ENCODE measurements at regions not wholly inside any gene's neighbourhood (a gene's known extent, or its start where the extent isn't known, plus 50 kb on each side); places are given as distances from the start of the nearest gene placed in this dataset.
"Not testable (repeated sequence)": the region's sequence is repeated elsewhere in the genome, so short reads cannot be mapped to it uniquely, and the experiment has no call there.

DNA sequence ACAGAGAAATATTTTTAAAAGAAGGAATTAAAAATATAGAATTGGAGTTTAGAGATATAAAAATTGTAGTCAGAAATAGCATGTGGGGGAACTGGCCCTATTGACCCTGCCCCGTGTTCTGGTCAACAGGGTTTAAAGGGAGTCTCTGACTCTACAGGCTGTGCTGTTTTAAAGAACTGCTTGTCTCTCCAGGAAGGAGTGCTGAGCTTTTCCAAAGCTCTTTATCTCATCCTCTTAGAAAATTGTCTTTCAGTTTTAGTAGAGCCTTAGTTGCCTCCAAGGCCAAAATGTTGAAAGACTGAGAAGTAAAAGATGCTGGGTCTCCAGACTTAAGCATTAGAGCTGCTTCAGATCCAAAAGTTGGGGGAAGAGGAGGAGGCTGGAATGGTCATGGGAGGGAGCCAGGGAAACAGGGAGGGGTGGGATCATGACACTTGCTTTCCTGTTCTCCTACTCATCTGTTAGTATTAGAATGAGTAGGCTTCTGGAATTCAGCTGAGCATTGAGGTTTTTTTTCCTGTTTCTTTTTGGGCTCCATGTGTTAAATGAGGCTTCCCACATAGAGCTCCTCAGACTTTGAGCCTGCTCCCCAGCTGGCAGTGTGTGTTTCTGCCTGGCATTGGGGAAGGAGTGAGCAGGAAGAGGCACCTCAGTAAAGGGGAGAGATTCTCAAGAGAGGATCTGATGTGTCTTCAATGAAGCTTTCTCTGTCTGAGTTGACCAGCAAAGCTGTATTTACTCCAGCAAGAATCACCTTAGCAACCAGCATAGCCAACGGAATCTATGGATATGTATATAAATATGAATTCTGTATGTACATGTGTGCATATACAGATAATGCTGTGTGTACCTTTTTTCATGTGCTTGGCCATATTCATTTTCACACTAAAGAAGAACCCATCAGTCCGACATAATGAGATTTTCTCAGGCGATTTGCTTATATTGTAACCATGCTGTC, 186.8 kb upstream of the FBXO11 start:
- DNase-seq (ENCODE audit: low spot score) = no peak
- 88% methylated on average over 4 of the region's 4 CpGs for WGBS
- H3K36me3 ChIP-seq = no peaks in the 10 kb centered on the region
- no peaks in the 10 kb centered on the region for H3K4me1 ChIP-seq (replicated peaks)
- intact Hi-C loops (cut with DNase I) = no loop called here
- no peak overlapping the region for H3K27ac ChIP-seq
- TF ChIP-seq POLR2AphosphoS5 (IDR thresholded peaks at IDR 0.05) = no peak
- TF ChIP-seq POLR2A (IDR thresholded peaks at IDR 0.05) = no peak
- TF ChIP-seq, protein P1, sequence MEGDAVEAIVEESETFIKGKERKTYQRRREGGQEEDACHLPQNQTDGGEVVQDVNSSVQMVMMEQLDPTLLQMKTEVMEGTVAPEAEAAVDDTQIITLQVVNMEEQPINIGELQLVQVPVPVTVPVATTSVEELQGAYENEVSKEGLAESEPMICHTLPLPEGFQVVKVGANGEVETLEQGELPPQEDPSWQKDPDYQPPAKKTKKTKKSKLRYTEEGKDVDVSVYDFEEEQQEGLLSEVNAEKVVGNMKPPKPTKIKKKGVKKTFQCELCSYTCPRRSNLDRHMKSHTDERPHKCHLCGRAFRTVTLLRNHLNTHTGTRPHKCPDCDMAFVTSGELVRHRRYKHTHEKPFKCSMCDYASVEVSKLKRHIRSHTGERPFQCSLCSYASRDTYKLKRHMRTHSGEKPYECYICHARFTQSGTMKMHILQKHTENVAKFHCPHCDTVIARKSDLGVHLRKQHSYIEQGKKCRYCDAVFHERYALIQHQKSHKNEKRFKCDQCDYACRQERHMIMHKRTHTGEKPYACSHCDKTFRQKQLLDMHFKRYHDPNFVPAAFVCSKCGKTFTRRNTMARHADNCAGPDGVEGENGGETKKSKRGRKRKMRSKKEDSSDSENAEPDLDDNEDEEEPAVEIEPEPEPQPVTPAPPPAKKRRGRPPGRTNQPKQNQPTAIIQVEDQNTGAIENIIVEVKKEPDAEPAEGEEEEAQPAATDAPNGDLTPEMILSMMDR (IDR thresholded peaks at IDR 0.05) = no peak
- no peaks in the 10 kb centered on the region for H3K9me3 ChIP-seq
- no peak overlapping the region for H3K4me3 ChIP-seq
- H3K27me3 ChIP-seq (replicated peaks; ENCODE audit: insufficient read depth) = no peaks in the 10 kb centered on the region

DNA sequence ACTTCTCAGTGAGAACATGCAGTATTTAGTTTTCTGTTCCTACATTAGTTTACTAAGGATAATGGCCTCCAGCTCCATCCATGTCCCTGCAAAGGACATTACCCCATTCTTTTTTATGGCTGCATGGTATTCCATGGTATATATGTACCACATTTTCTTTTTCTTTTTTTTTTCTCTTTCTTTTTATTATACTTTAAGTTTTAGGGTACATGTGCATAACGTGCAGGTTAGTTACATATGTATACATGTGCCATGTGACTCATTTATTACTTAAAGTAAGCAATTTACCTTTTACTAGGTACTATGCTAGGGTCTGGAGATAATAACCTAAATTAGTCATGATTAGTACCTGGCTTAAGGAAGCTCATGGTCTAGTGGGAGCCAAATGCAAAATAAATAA, 190.5 kb upstream of the FBXO11 start:
- DNase-seq (ENCODE audit: low spot score); H3K27me3 ChIP-seq (replicated peaks; ENCODE audit: insufficient read depth); intact Hi-C loops (cut with DNase I); H3K27ac ChIP-seq; H3K4me1 ChIP-seq (replicated peaks); H3K36me3 ChIP-seq; H3K9me3 ChIP-seq; H3K4me3 ChIP-seq: not testable (repeated sequence)
- WGBS = 78% methylated on average over 1 of the region's 1 CpG

- WGBS = 80% methylated on average over 1 of the region's 1 CpG
- no peaks in the 10 kb centered on the region for H3K27me3 ChIP-seq (replicated peaks; ENCODE audit: insufficient read depth)
- H3K4me1 ChIP-seq (replicated peaks) = no peaks in the 10 kb centered on the region
- no peaks in the 10 kb centered on the region for H3K36me3 ChIP-seq
- DNase-seq (ENCODE audit: low spot score) = no peak
- H3K9me3 ChIP-seq = no peaks in the 10 kb centered on the region
- H3K27ac ChIP-seq = no peak overlapping the region
- TF ChIP-seq POLR2AphosphoS5 (IDR thresholded peaks at IDR 0.05) (no peak), POLR2A (IDR thresholded peaks at IDR 0.05) (no peak)
- TF ChIP-seq, protein P1 (IDR thresholded peaks at IDR 0.05) = no peak
- intact Hi-C loops (cut with DNase I) = no loop called here
- no peak overlapping the region for H3K4me3 ChIP-seq
These were observed 192.2 kb upstream of the FBXO11 start for GRCh38 chr2:48098539-48098938.

DNA sequence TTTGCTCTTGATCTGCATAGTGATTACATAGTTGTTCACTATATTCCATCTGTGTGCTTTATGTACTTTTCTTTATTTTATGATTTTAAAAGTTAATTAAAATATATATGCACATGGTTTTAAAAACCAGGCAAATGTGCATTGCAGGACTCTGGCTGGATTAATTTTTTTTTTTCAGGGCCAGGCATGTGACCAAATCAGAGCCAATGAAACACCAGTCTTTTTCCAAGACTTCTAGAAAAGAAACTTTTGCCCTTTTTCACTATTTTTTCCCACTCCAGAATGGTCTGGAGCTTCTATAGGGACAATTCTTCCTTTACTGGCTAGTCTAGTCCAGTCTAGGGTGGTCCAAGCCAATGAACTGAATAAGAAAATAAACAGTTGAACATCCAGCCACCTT, 198.1 kb upstream of the FBXO11 start:
- TF ChIP-seq, protein P1 (IDR thresholded peaks at IDR 0.05) = no peak
- TF ChIP-seq POLR2AphosphoS5 (IDR thresholded peaks at IDR 0.05) = no peak
- intact Hi-C loops (cut with DNase I) = loop anchor here (10.0 kb wide), 1 partner anchor 670 kb away; no protein-coding TSS in a partner anchor
- Histone ChIP-seq H3K4me1 (replicated peaks) (no peaks in the 10 kb centered on the region), H3K27ac (no peak overlapping the region), H3K36me3 (no peaks in the 10 kb centered on the region), H3K9me3 (no peaks in the 10 kb centered on the region), H3K27me3 (replicated peaks; ENCODE audit: insufficient read depth) (no peaks in the 10 kb centered on the region), H3K4me3 (no peak overlapping the region)
- DNase-seq (ENCODE audit: low spot score) = no peak

- Histone ChIP-seq H3K36me3 (no peaks in the 10 kb centered on the region), H3K27me3 (replicated peaks; ENCODE audit: insufficient read depth) (no peaks in the 10 kb centered on the region), H3K27ac (no peak overlapping the region), H3K4me3 (no peak overlapping the region), H3K4me1 (replicated peaks) (no peaks in the 10 kb centered on the region), H3K9me3 (no peaks in the 10 kb centered on the region)
- intact Hi-C loops (cut with DNase I) = loop anchor here (1.0 to 10.0 kb wide), 4 partner anchors 199 to 671 kb away; partner anchors contain the start of gene FBXO11
- 84% methylated on average over 11 of the region's 11 CpGs for WGBS
- DNase-seq (ENCODE audit: low spot score) = no peak
- TF ChIP-seq POLR2A (IDR thresholded peaks at IDR 0.05) (no peak), POLR2AphosphoS5 (IDR thresholded peaks at IDR 0.05) (no peak)
- TF ChIP-seq, protein P1 (IDR thresholded peaks at IDR 0.05) = no peak
These were observed 199.6 kb upstream of the FBXO11 start for GRCh38 chr2:48105848-48106247.

All from prostate gland (tissue), 2 donors.